GM12891 (cell line): ENCODE measurements at regions not wholly inside any gene's neighbourhood (a gene's known extent, or its start where the extent isn't known, plus 50 kb on each side); places are given as distances from the start of the nearest gene placed in this dataset.

ENCODE experiments used
- POLR2AphosphoS5 ChIP-seq: IDR thresholded peaks from 2 replicates; pipeline ENCODE4 v1.6.1; 2011; ENCODE audit warnings: low read depth, low read length, control low read depth
- POU2F2 ChIP-seq: IDR thresholded peaks from 2 replicates; pipeline ENCODE4 v1.6.1; 2011; ENCODE audit warnings: low read depth, mild to moderate bottlenecking, control low read depth, low read length, moderate library complexity

GRCh38 chr5:63127054-63127453, 548.4 kb downstream of the LRRC70 start:
- TF ChIP-seq POLR2AphosphoS5 = no peak
- TF ChIP-seq POU2F2 = no peak
